ENCODE measurements at regions not wholly inside any gene's neighbourhood (a gene's known extent, or its start where the extent isn't known, plus 50 kb on each side); places are given as distances from the start of the nearest gene placed in this dataset.
A peak's percentile ranks its signal among the peaks of the same experiment; 100 is the strongest.

GRCh38 chr14:101706509-101707067 lies 54.9 kb upstream of the PPP2R5C start (continued):
- no peak for TF ChIP-seq ZBTB49 (tag by site-specific recombination; IDR thresholded peaks at IDR 0.05; ENCODE audit: low read depth)

- Histone ChIP-seq H3K36me3 (ENCODE audit: control insufficient read depth in 2 of 2, insufficient read depth in 1 of 2, low read length in 2 of 2) (no peaks in the 10 kb centered on the region), H3K9me3 (ENCODE audit: control insufficient read depth, insufficient read depth, low read depth, low read length) (no peaks in the 10 kb centered on the region), H3K27ac (ENCODE audit: extremely low read depth, low read depth, low read length) (no peak overlapping the region), H3K4me1 (ENCODE audit: control insufficient read depth, insufficient read depth, low read length) (no peaks in the 10 kb centered on the region), H3K4me3 (ENCODE audit: low read depth, low read length) (no peak overlapping the region)
- POLR2A ChIA-PET: interaction anchor here (0.9 to 1.3 kb wide), 2 partner anchors 53 to 258 kb away, joined by 3 to 7 read pairs; no protein-coding TSS in a partner anchor
- CTCF ChIA-PET: interaction anchor here (0.5 to 1.9 kb wide), 28 partner anchors 10 to 809 kb away, joined by 3 to 15 read pairs (median 3); no protein-coding TSS in a partner anchor
- no peak for TF ChIP-seq ZNF239 (tag by site-specific recombination; IDR thresholded peaks at IDR 0.05)
- no peak for TF ChIP-seq SP3 (tag by site-specific recombination; IDR thresholded peaks at IDR 0.05)
- TF ChIP-seq ZNF221 (tag by site-specific recombination; IDR thresholded peaks at IDR 0.05; ENCODE audit: borderline replicate concordance): no peak
- no peak for TF ChIP-seq ZNF501 (tag by site-specific recombination; IDR thresholded peaks at IDR 0.05)
- TF ChIP-seq ZNF792 (tag by site-specific recombination; IDR thresholded peaks at IDR 0.05): no peak
- peak; percentile 65; the same call in 1 of the 2 replicates for TF ChIP-seq ZSCAN30 (tag by site-specific recombination; IDR thresholded peaks at IDR 0.05)
- TF ChIP-seq ZBTB21 (tag by site-specific recombination; IDR thresholded peaks at IDR 0.05): no peak
- no peak for TF ChIP-seq ZNF324 (tag by site-specific recombination; IDR thresholded peaks at IDR 0.05)
- TF ChIP-seq ZBTB20 (tag by site-specific recombination; IDR thresholded peaks at IDR 0.05): no peak
- no peak for TF ChIP-seq KLF1 (tag by site-specific recombination; IDR thresholded peaks at IDR 0.05)
- TF ChIP-seq ZNF558 (tag by site-specific recombination; IDR thresholded peaks at IDR 0.05): no peak; the same call in 1 of the 2 replicates
- TF ChIP-seq KLF10 (tag by site-specific recombination; IDR thresholded peaks at IDR 0.05): no peak
- no peak for TF ChIP-seq ZNF677 (tag by site-specific recombination; IDR thresholded peaks at IDR 0.05)
- no peak for TF ChIP-seq PATZ1 (tag by site-specific recombination; IDR thresholded peaks at IDR 0.05)
- no peak for TF ChIP-seq ZBTB1 (tag by site-specific recombination; IDR thresholded peaks at IDR 0.05)
- no peak for TF ChIP-seq ZNF10 (tag by site-specific recombination; IDR thresholded peaks at IDR 0.05)
- TF ChIP-seq ZBTB49 (tag by site-specific recombination; IDR thresholded peaks at IDR 0.05; ENCODE audit: low read depth): no peak
- TF ChIP-seq ZNF223 (tag by site-specific recombination; IDR thresholded peaks at IDR 0.05): no peak
- TF ChIP-seq ZNF155 (tag by site-specific recombination; IDR thresholded peaks at IDR 0.05): no peak
- no peak for TF ChIP-seq ZBTB10 (tag by site-specific recombination; IDR thresholded peaks at IDR 0.05)
- no peak for TF ChIP-seq ZNF26 (tag by site-specific recombination; IDR thresholded peaks at IDR 0.05)
- no peak for TF ChIP-seq ZNF776 (tag by site-specific recombination; IDR thresholded peaks at IDR 0.05; ENCODE audit: borderline replicate concordance)
- TF ChIP-seq ZNF48 (tag by site-specific recombination; IDR thresholded peaks at IDR 0.05): no peak
- TF ChIP-seq ZNF624 (tag by site-specific recombination; IDR thresholded peaks at IDR 0.05): no peak
- TF ChIP-seq IKZF3 (tag by site-specific recombination; IDR thresholded peaks at IDR 0.05): no peak
Observed at GRCh38 chr14:101707068-101707842, 54.3 kb upstream of the PPP2R5C start.
